ENCODE measurements at regions not wholly inside any gene's neighbourhood (a gene's known extent, or its start where the extent isn't known, plus 50 kb on each side); places are given as distances from the start of the nearest gene placed in this dataset.

DNA sequence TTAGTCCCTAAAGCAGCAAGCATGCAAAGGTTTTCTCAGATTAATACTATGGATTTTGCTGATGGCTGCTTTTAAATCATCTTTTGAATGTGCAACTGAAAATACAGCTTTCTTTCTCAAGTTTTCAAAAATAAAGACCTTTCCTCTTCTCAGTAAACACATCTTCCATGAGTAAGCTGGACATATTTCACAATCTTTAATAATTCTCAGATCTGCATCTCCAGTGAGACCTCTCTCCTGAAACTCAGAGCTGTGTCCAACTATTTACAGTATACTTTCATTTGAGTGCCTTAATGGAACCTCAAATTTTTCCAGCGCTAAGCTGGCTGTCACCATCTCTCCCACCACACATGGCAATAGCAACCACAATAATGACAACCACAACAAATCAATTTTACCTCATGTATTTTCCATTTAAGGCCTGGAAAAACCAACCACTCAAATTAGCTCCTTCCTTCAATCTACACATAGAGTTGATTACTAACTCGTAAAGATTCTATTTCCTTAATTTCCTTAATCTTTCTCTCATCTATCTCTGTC is 192.4 kb upstream of the RPL34 start:
- Histone ChIP-seq H3K4me3 (no peak overlapping the region), H3K9me3 (no peaks in the 10 kb centered on the region), H3K4me1 (replicated peaks) (no peaks in the 10 kb centered on the region), H3K36me3 (no peaks in the 10 kb centered on the region), H3K27me3 (replicated peaks; ENCODE audit: insufficient read depth) (no peaks in the 10 kb centered on the region), H3K27ac (no peak overlapping the region)
- intact Hi-C loops (cut with DNase I), result no loop called here
- TF ChIP-seq POLR2A (IDR thresholded peaks at IDR 0.05) (no peak), POLR2AphosphoS5 (IDR thresholded peaks at IDR 0.05) (no peak)
- TF ChIP-seq, protein P1, sequence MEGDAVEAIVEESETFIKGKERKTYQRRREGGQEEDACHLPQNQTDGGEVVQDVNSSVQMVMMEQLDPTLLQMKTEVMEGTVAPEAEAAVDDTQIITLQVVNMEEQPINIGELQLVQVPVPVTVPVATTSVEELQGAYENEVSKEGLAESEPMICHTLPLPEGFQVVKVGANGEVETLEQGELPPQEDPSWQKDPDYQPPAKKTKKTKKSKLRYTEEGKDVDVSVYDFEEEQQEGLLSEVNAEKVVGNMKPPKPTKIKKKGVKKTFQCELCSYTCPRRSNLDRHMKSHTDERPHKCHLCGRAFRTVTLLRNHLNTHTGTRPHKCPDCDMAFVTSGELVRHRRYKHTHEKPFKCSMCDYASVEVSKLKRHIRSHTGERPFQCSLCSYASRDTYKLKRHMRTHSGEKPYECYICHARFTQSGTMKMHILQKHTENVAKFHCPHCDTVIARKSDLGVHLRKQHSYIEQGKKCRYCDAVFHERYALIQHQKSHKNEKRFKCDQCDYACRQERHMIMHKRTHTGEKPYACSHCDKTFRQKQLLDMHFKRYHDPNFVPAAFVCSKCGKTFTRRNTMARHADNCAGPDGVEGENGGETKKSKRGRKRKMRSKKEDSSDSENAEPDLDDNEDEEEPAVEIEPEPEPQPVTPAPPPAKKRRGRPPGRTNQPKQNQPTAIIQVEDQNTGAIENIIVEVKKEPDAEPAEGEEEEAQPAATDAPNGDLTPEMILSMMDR (IDR thresholded peaks at IDR 0.05), result no peak
- 95% methylated on average over 2 of the region's 2 CpGs for whole genome bisulfite sequencing
- DNase-seq (ENCODE audit: low spot score), result no peak

DNA sequence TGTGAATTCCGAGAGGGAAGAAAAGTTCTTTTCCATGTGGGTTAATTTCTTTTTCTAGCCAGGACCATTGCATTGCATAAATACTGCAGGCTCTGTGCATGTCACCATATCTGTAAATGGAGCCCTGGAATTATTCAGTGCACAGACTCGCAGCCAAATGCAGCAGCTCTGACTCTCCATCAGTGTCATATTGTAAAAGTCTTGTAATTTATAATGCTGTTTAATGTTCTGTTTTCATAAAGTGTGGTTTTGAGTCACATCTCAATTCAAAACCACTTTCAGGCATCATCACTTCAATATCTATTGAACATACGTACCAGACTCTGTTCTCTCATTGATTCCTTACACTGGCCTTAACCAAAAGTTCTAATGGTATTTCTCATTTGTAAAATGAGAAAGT is 193.9 kb upstream of the RPL34 start:
- DNase-seq (ENCODE audit: low spot score), result no peak
- intact Hi-C loops (cut with DNase I), result no loop called here
- WGBS, result 86% methylated on average over 3 of the region's 3 CpGs

DNA sequence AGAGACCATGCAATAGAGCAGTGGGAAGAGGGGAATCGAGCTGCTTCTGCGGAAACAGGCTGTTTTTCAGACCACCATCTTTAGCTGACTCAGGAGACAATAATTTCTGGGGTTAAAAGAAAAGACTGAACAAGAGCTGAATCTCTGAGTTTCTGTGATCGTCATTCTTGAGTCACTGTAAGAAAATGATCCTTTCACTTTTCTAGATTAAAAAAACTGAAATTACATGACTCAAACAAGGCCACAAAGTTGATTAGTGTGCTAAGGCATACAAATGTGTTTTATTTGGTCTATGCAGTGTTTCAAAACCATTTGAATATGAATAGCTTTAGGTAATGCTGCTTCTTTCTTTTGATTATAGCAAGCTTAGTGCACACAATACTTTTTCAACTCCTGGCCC is 194.4 kb upstream of the RPL34 start:
- Histone ChIP-seq H3K27ac (no peak overlapping the region), H3K9me3 (no peaks in the 10 kb centered on the region), H3K27me3 (replicated peaks; ENCODE audit: insufficient read depth) (no peaks in the 10 kb centered on the region), H3K4me3 (no peak overlapping the region), H3K36me3 (no peaks in the 10 kb centered on the region), H3K4me1 (replicated peaks) (no peaks in the 10 kb centered on the region)
- no peak for DNase-seq (ENCODE audit: low spot score)
- intact Hi-C loops (cut with DNase I), result no loop called here
- TF ChIP-seq, protein P1 (IDR thresholded peaks at IDR 0.05), result no peak
- TF ChIP-seq POLR2A (IDR thresholded peaks at IDR 0.05), result no peak
- no peak for TF ChIP-seq POLR2AphosphoS5 (IDR thresholded peaks at IDR 0.05)
- 88% methylated on average over 3 of the region's 3 CpGs for WGBS

More for the DNA sequence above, 193.9 kb upstream of the RPL34 start:
- no peaks in the 10 kb centered on the region for H3K4me1 ChIP-seq (replicated peaks)
- TF ChIP-seq POLR2AphosphoS5 (IDR thresholded peaks at IDR 0.05), result no peak
- no peak for TF ChIP-seq POLR2A (IDR thresholded peaks at IDR 0.05)
- TF ChIP-seq, protein P1 (IDR thresholded peaks at IDR 0.05), result no peak
- no peaks in the 10 kb centered on the region for H3K27me3 ChIP-seq (replicated peaks; ENCODE audit: insufficient read depth)
- no peaks in the 10 kb centered on the region for H3K36me3 ChIP-seq
- no peak overlapping the region for H3K4me3 ChIP-seq
- H3K9me3 ChIP-seq, result no peaks in the 10 kb centered on the region
- H3K27ac ChIP-seq, result no peak overlapping the region

DNA sequence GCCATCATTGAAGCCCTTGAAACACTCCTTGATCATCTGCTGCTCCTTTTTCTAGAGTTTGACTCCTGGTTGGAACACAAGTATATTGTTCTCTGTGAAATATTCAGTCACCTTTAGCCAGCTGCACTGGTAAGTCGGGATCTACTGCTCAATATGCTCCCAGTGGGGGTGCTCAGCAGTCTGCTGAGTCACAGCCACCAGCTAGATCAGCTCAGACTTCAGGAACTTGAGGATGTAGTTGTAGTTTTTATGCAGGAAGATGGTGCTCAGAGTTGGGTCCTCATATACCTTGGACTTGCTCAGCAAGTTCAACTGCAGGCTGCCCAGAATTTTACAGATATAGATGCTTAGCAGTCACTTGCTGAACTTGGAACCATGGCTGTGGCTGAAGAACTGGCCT is 202.5 kb upstream of the RPL34 start:
- no peak for DNase-seq (ENCODE audit: low spot score)
- no peak overlapping the region for H3K27ac ChIP-seq
- no peaks in the 10 kb centered on the region for H3K4me1 ChIP-seq (replicated peaks)
- no peaks in the 10 kb centered on the region for H3K9me3 ChIP-seq
- no peaks in the 10 kb centered on the region for H3K27me3 ChIP-seq (replicated peaks; ENCODE audit: insufficient read depth)
- TF ChIP-seq POLR2AphosphoS5 (IDR thresholded peaks at IDR 0.05) (no peak), POLR2A (IDR thresholded peaks at IDR 0.05) (no peak)
- TF ChIP-seq, protein P1 (IDR thresholded peaks at IDR 0.05), result no peak
- WGBS, result 81% methylated on average over 1 of the region's 1 CpG
- no peak overlapping the region for H3K4me3 ChIP-seq
- intact Hi-C loops (cut with DNase I), result no loop called here
- no peaks in the 10 kb centered on the region for H3K36me3 ChIP-seq

DNA sequence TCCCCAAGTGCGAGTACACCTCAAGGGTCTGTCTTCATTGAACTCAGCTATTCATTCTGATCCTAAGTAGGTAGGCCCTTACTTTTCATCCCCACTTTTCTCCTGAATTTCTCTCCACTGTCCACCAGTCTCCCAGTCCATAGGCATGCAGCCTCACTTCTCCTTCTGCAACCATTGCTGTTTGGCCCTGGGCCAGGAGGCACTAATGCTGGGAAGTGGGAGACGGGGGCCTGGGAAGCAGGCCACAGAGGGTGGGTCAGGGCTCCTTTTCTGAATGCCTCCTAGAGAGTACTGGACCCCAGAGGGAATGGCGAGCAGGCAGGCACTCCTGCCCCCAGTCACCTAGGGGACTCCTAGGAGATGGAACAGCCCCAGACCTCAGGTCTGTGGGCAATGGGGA is 203.5 kb upstream of the RPL34 start:
- Histone ChIP-seq H3K27ac (no peak overlapping the region), H3K4me1 (replicated peaks) (no peaks in the 10 kb centered on the region), H3K4me3 (no peak overlapping the region), H3K36me3 (no peaks in the 10 kb centered on the region), H3K27me3 (replicated peaks; ENCODE audit: insufficient read depth) (no peaks in the 10 kb centered on the region), H3K9me3 (no peaks in the 10 kb centered on the region)
- intact Hi-C loops (cut with DNase I), result no loop called here
- WGBS, result 87% methylated on average over 3 of the region's 3 CpGs
- TF ChIP-seq POLR2AphosphoS5 (IDR thresholded peaks at IDR 0.05), result no peak
- TF ChIP-seq POLR2A (IDR thresholded peaks at IDR 0.05), result no peak
- TF ChIP-seq, protein P1 (IDR thresholded peaks at IDR 0.05), result no peak
- no peak for DNase-seq (ENCODE audit: low spot score)

Measured in prostate gland (tissue), 2 donors.